Neural cell (in vitro differentiated cells): ENCODE measurements at regions not wholly inside any gene's neighbourhood (a gene's known extent, or its start where the extent isn't known, plus 50 kb on each side); places are given as distances from the start of the nearest gene placed in this dataset.

ENCODE experiments used
- CTCF ChIP-seq: fragments of 450-650 bp; IDR thresholded peaks from 2 replicates; pipeline ENCODE4 v1.5.1; 2014; ENCODE audit warnings: antibody characterized with exemption, mild to moderate bottlenecking, moderate library complexity; ENCODE audit not compliant: poor library complexity, severe bottlenecking
- EZH2 ChIP-seq: fragments of 200-600, 300-800 bp; shearing (Covaris generic), sonication (generic); IDR thresholded peaks from 2 replicates; pipeline ENCODE4 v1.6.1; 2014; ENCODE audit warnings: antibody characterized with exemption, low read length, borderline replicate concordance, mild to moderate bottlenecking; ENCODE audit not compliant: insufficient read depth, poor library complexity, severe bottlenecking
- MXI1 ChIP-seq: fragments of 450-650 bp; conservative IDR thresholded peaks from 2 replicates; pipeline ENCODE4 v1.6.1; 2014; ENCODE audit warnings: antibody characterized with exemption, mild to moderate bottlenecking; ENCODE audit not compliant: poor library complexity, severe bottlenecking
- POLR2AphosphoS5 ChIP-seq: IDR thresholded peaks from 2 replicates; pipeline ENCODE4 v1.6.1; 2012
- TAF1 ChIP-seq: IDR thresholded peaks from 2 replicates; pipeline ENCODE4 v1.6.1; 2012; ENCODE audit warnings: low read depth

GRCh38 chr6:146909886-146910285 is 294.3 kb upstream of the STXBP5 start:
- TF ChIP-seq CTCF (no peak), TAF1 (no peak), EZH2 (no peak), MXI1 (no peak), POLR2AphosphoS5 (no peak)
